ENCODE measurements at regions not wholly inside any gene's neighbourhood (a gene's known extent, or its start where the extent isn't known, plus 50 kb on each side); places are given as distances from the start of the nearest gene placed in this dataset.
"Not testable (repeated sequence)": the region's sequence is repeated elsewhere in the genome, so short reads cannot be mapped to it uniquely, and the experiment has no call there.

GRCh38 chr10:36023939-36024338, 381.8 kb upstream of the FZD8 start:
- FAIRE-seq = no peak

DNA sequence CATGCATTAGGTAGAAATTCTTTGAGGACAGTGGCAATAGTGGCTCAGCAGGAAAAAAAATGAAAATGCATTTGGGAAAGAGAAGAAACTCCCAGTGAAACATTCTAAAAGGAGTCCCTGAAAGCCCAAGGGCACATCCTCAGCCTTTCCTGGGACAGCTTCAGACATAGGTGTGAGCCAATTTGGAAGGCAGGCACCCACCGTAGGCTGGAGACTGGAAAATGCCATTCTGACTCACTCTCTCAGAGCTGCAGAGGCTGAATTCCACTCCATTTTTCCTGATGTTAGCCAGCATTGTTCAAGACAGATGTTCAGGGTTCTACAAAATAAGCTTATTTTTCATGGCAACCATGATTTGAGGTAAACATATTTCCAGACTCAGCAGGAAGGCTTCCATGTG, 379.0 kb upstream of the FZD8 start:
- no peak for FAIRE-seq

GRCh38 chr10:36019749-36020148, 377.7 kb upstream of the FZD8 start:
- no peak for FAIRE-seq

GRCh38 chr10:36018996-36019395, 376.9 kb upstream of the FZD8 start:
- FAIRE-seq = no peak

DNA sequence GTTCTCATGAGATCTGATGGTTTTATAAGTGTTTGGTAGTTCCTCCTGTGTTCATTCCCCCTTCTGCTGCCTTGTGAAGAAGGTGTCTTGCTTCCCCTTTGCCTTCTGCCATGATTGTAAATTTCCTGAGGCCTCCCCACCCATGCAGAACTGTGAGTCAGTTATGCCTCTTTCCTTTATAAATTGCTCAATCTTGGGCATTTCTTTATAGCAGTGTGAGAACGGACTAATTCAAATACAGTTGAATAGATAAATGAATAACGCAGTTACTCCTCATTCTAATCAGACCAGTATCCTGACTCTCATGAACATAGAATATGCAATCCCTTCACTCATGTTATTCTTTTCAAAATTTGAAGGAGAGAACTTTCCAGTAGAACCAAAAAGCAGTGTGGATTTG, 375.0 kb upstream of the FZD8 start:
- FAIRE-seq = no peak

DNA sequence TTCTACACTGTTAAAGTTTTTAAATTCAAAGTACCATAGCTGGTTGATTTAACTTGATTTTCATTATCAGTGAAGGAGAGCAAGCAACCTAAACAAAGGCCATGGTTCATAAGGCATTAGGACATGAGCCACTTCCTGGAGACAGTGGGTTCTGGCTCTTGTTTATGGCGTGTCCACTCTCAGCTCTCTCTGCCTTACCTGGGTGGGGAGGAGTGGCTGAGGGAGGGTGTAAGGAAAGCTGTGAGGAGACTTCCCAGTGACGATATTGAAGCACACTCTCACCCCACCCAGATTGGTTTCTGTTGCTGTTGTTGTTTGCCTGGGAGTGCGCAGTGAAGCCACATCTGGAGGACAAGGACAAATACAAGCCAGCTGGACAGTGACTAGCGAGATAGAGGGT, 365.3 kb upstream of the FZD8 start:
- FAIRE-seq = no peak

DNA sequence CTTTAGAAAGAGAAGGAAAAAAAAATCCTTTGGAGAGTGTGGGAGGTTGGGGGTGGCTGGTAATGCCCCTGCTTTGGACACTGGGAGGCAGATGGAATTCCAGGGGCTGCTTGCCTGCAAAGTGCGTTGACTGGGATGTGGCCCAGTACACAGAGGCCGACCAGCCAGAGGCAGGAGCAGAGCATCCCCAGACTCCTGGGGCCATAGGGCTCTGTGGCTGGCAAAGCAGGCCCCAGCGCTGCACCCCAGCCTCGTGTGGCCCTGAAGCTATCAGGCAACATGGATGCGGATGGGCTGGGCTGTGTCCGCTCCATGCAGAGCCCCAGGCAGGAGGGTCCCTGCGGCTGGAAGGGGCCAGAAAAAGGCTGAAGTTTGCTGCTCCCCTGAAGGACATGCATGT, 361.6 kb upstream of the FZD8 start:
- FAIRE-seq = no peak

DNA sequence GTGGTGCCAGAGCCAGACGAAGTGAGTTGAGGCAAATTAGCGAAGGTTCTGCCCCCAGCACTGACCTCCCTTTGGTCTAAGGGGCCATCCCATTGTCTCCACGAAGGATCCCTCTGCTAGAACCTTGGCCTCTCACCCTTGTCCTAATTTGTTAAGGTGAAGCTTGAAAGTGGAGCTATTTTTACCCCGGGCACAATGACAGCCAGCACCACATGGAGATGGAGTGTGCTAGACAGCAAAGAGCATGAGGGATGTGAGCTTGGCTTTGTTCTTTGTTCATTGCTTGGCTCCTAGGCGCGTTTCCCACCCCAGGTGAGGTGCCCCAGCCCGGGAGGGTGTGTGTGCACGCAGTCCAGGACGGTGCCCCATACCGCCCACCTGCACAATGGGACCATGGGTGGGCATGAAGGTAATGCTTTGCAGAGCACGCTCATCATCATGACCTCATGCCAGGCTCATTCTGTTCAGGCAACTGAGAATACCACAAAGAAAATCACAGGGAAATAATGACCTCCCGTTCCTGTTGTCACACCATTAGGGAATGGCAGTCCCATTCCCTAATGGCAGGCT, 361.0 kb upstream of the FZD8 start:
- FAIRE-seq = no peak

DNA sequence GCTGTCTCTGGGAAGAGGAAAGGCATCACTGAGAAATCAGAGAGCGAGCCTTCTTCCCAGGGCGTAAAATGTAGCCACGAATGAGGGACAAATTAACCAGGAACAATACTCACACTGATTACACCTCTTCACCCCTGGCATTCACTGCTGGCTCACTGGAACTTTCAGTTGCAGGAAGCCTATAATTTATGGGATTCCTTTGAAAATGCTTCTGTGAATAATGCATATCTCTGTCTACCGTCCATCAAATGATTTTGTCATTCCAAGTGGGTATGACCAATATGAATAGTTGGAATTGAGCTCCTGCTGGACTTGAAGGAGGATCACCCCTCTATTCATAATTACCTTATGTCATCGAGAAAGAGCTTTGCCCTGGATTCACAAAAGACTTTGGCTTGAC, 360.3 kb upstream of the FZD8 start:
- no peak for FAIRE-seq

GRCh38 chr10:36000754-36001153, 358.7 kb upstream of the FZD8 start:
- FAIRE-seq = not testable (repeated sequence)

- FAIRE-seq = no peak
These were observed 355.9 kb upstream of the FZD8 start for GRCh38 chr10:35998026-35998425.

GRCh38 chr10:35995485-35995884, 353.4 kb upstream of the FZD8 start:
- no peak for FAIRE-seq

DNA sequence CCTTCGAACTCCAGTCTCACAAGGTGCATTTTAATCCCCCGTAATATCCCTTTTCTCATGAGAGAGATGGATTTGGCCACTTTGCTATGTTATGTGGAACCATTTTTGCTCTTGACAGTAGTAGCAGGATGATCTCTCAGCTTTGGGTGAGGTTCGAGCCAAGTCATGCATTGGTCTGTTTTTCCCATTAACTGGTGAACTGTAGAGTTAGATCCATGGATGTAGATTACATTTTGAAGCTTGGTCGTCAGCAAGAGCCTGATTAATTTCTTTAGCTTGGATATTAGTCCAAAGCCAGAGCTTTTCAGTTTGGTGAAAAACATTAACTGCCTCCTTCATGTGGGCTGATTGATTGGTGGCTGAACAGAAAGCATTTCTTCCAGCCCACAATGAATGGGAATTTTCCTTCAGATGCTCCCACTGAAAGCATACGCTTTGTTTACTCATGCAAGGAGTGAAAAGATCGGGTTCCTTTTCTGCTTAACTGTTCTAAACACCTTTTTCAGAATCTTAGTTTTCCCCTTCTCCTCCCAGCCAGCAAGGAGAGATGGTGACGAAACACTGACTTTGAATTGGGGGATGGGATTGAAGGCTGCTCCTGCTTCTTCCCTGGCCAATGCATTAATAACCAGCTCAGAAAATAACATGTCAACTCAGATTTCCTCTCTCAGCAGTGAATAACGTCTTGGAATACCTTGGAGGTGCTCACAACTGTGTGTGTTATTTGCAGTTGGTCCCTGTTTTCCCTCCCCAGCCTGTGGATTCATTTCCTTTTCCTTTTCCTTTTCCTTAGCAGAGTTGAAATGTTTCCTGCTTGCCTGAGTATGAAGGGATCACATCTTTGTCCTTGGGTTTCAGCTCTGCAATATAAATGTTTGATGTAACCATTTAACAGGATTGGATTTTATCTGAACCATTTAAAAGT, 351.8 kb upstream of the FZD8 start:
- FAIRE-seq = no peak

GRCh38 chr10:35992107-35992506, 350.0 kb upstream of the FZD8 start:
- FAIRE-seq = no peak

DNA sequence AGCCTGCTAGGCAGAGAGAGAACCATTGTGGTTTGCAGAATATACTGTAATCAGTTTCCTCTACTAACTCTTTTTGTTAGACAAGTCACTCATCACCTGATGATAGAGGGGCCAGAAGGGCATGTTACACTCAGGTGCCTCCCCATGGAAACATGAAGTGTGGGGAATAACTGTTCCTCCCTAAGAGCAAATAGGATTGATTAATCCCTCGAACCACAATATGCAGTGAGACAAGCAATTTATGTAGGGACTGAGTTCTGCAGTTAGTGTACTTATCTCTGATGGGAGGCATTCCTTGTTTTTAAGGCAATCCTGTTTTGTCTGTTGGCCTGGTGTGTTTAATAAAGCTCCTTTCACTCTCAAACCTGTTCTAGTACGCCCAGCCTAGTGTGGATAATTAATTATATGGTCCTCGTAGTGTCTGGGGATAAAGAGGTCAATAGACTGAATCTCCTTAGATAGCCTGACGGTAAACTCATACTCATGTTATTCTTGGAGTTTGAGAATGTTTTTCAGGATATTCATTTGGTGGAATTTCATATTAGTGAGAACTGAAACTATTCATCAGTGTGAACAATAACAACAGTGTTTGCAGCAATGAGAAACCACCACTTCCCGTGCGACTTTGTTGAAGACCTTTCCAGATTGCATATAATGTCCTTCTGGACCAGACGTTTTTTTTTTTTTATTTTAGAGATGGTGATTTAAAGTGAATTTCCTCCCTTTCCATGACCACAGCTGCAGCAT, 344.8 kb upstream of the FZD8 start:
- no peak for FAIRE-seq

GRCh38 chr10:35979116-35979515, 337.0 kb upstream of the FZD8 start:
- FAIRE-seq = no peak

DNA sequence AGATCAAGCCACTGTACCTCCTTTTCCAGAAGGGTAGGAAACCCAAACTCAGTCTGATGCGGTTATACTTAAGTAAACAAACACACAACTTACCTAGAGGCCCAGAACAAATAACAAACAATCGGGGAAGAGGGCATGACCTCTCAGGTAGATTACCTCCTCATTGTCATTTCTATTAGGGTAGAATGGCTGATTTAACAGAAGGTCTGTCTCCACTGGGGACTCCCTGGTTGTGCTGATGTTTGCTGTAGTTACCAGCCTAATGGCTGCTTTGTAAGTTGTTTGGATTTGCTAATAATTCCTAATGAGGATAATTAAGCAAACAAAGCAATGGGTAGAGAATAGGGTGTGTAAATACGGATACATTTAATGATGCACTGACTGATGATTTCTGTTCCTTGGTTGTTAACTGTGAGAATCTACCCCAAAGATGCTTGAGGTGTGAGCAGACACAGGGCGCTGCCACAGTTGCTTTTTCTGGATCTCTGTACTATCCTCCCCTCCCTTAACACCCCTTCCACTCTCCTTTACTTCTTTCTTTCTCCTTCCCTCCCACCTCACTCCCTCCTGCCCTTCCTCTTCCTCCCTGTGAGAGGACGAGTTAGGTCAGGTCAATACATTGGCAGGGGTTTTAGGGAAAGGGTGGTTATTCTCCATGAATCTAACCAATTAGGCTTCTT, 332.0 kb upstream of the FZD8 start:
- FAIRE-seq = not testable (repeated sequence)

DNA sequence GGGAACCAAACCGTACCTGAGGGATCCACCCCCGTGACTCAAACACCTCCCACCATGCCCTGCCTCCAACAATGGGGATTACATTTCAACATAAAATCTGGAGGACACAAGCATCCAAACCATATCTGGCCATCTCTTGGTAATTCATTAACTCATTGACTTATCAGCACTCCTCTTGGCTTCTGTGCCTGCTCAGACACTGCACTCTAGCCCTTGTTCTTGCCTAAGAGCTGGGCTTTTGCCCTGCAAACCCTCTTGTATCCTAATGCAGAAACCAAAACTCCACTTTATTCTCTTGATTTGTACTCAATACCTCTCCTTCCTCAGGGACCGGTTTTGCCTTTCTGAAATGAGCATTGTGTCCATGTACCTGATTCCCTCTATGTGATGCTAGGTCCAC, 330.2 kb upstream of the FZD8 start:
- no peak for FAIRE-seq

- FAIRE-seq = no peak
These were observed 329.3 kb upstream of the FZD8 start for GRCh38 chr10:35971397-35971796.

DNA sequence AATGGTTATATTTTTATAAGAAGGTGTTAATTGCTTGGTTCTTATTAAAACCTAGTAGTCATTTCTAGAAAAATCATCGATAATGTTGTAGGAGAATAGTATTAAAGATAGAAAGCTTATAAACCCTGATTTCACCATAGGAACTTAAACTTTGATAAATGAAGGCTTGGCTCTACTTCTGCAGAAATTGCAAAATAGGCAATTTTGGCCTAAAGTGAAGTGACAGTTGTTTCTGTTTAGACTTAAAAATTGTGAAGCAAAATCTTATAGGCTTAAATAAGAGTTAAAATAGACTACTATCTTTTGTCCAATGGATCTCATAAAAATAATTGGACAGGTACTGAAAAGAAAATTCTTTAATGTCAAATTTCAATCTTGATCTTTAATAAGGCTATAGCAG, 321.6 kb upstream of the FZD8 start:
- FAIRE-seq = no peak

- no peak for FAIRE-seq
These were observed 319.4 kb upstream of the FZD8 start for GRCh38 chr10:35961501-35961900.

GRCh38 chr10:35959252-35959651, 317.2 kb upstream of the FZD8 start:
- no peak for FAIRE-seq

- FAIRE-seq = not testable (repeated sequence)
These were observed 316.5 kb upstream of the FZD8 start for GRCh38 chr10:35958609-35959008.
